ENCODE measurements at regions not wholly inside any gene's neighbourhood (a gene's known extent, or its start where the extent isn't known, plus 50 kb on each side); places are given as distances from the start of the nearest gene placed in this dataset.

GRCh38 chr4:64698171-64698570 lies 288.9 kb upstream of the TECRL start:
- no peak for TF ChIP-seq FOXM1 (IDR thresholded peaks at IDR 0.05; ENCODE audit: borderline replicate concordance)
- no peak for TF ChIP-seq SUZ12 (IDR thresholded peaks at IDR 0.05)
- no peak for TF ChIP-seq L3MBTL2 (conservative IDR thresholded peaks at IDR 0.05)
- TF ChIP-seq ZNF384 (IDR thresholded peaks at IDR 0.05): no peak
